Neural cell (in vitro differentiated cells): ENCODE measurements at regions not wholly inside any gene's neighbourhood (a gene's known extent, or its start where the extent isn't known, plus 50 kb on each side); places are given as distances from the start of the nearest gene placed in this dataset.

Source experiments
- H2AFZ ChIP-seq: fragments of 200-600, 300-800 bp; sonication (generic), shearing (Covaris generic); 2 replicates; pipeline ENCODE4 v1.6.0; 2014; ENCODE audit warnings: low read depth, mild to moderate bottlenecking, antibody characterized with exemption, low read length, moderate library complexity
- H3F3A ChIP-seq: fragments of 200-600 bp; shearing (Covaris generic); 2 replicates; pipeline ENCODE4 v1.6.1; 2016; ENCODE audit warnings: mild to moderate bottlenecking, moderate library complexity, mixed read lengths, antibody characterized with exemption, low read length; ENCODE audit not compliant: insufficient read depth, poor library complexity, severe bottlenecking
- H3K27ac ChIP-seq: fragments of 200-600, 300-800 bp; sonication (generic), shearing (Covaris generic); 2 replicates; pipeline ENCODE4 v1.5.1; 2014; ENCODE audit warnings: mild to moderate bottlenecking, low read length, moderate library complexity
- H3K27me3 ChIP-seq: fragments of 300-800, 200-600 bp; sonication (generic), shearing (Covaris generic); 2 replicates; pipeline ENCODE4 v1.6.0; 2014; ENCODE audit warnings: mild to moderate bottlenecking, low read depth, low read length, moderate library complexity; ENCODE audit not compliant: insufficient read depth
- H3K36me3 ChIP-seq: fragments of 300-800, 200-600 bp; sonication (generic), shearing (Covaris generic); 2 replicates; pipeline ENCODE4 v1.5.1; 2014; ENCODE audit warnings: mild to moderate bottlenecking, antibody characterized with exemption, low read length, moderate library complexity; ENCODE audit not compliant: insufficient read depth
- H3K4me2 ChIP-seq: fragments of 300-800, 200-600 bp; sonication (generic), shearing (Covaris generic); 2 replicates; pipeline ENCODE4 v1.6.0; 2014; ENCODE audit warnings: mild to moderate bottlenecking, low read length
- H3K4me3 ChIP-seq: fragments of 300-800, 200-600 bp; sonication (generic), shearing (Covaris generic); 2 replicates; pipeline ENCODE4 v1.5.1; 2014; ENCODE audit warnings: mild to moderate bottlenecking, low read length, moderate library complexity
- H3K79me2 ChIP-seq: fragments of 200-600 bp; shearing (Covaris generic); replicated peaks from 2 replicates; pipeline ENCODE4 v1.6.0; 2014; ENCODE audit warnings: mild to moderate bottlenecking, low read length, moderate library complexity; ENCODE audit not compliant: insufficient read depth
- H3K9ac ChIP-seq: fragments of 300-800, 200-600 bp; sonication (generic), shearing (Covaris generic); 2 replicates; pipeline ENCODE4 v1.6.1; 2016; ENCODE audit warnings: mild to moderate bottlenecking, low read length, mixed read lengths
- H3K9me2 ChIP-seq: fragments of 200-600 bp; shearing (Covaris generic); 2 replicates; pipeline ENCODE4 v1.6.1; 2016; ENCODE audit warnings: mild to moderate bottlenecking, low read length, mixed read lengths; ENCODE audit not compliant: insufficient read depth
- H3K9me3 ChIP-seq: fragments of 200-600, 300-800 bp; sonication (generic), shearing (Covaris generic); 2 replicates; pipeline ENCODE4 v1.6.1; 2016; ENCODE audit warnings: mild to moderate bottlenecking, mixed run types, low read length, moderate library complexity, mixed read lengths
- H4K20me1 ChIP-seq: fragments of 200-600 bp; shearing (Covaris generic); 2 replicates; pipeline ENCODE4 v1.6.1; 2016; ENCODE audit warnings: mild to moderate bottlenecking, mixed run types; ENCODE audit not compliant: insufficient read depth
- EP300 ChIP-seq: fragments of 450-650 bp; conservative IDR thresholded peaks from 2 replicates; pipeline ENCODE4 v1.6.1; 2014; ENCODE audit warnings: antibody characterized with exemption, mild to moderate bottlenecking, moderate library complexity; ENCODE audit not compliant: poor library complexity, severe bottlenecking
- EZH2 ChIP-seq: fragments of 200-600, 300-800 bp; shearing (Covaris generic), sonication (generic); IDR thresholded peaks from 2 replicates; pipeline ENCODE4 v1.6.1; 2014; ENCODE audit warnings: antibody characterized with exemption, low read length, borderline replicate concordance, mild to moderate bottlenecking; ENCODE audit not compliant: insufficient read depth, poor library complexity, severe bottlenecking
- MXI1 ChIP-seq: fragments of 450-650 bp; conservative IDR thresholded peaks from 2 replicates; pipeline ENCODE4 v1.6.1; 2014; ENCODE audit warnings: antibody characterized with exemption, mild to moderate bottlenecking; ENCODE audit not compliant: poor library complexity, severe bottlenecking
- POLR2AphosphoS5 ChIP-seq: IDR thresholded peaks from 2 replicates; pipeline ENCODE4 v1.6.1; 2012
- RAD21 ChIP-seq: fragments of 450-650 bp; conservative IDR thresholded peaks from 2 replicates; pipeline ENCODE4 v1.6.1; 2014; ENCODE audit warnings: antibody characterized with exemption, mild to moderate bottlenecking, moderate library complexity
- SMC3 ChIP-seq: fragments of 450-650 bp; conservative IDR thresholded peaks from 2 replicates; pipeline ENCODE4 v1.6.1; 2014; ENCODE audit warnings: antibody characterized with exemption, mild to moderate bottlenecking, moderate library complexity; ENCODE audit not compliant: poor library complexity
- TAF1 ChIP-seq: IDR thresholded peaks from 2 replicates; pipeline ENCODE4 v1.6.1; 2012; ENCODE audit warnings: low read depth
- TF ChIP-seq, protein P1 (sequence below): fragments of 450-650 bp; IDR thresholded peaks from 2 replicates; pipeline ENCODE4 v1.5.1; 2014; ENCODE audit warnings: antibody characterized with exemption, mild to moderate bottlenecking, moderate library complexity; ENCODE audit not compliant: poor library complexity, severe bottlenecking
- TF ChIP-seq, protein P2 (sequence below): IDR thresholded peaks from 2 replicates; pipeline ENCODE4 v1.6.1; 2012; ENCODE audit warnings: borderline replicate concordance

- no peak overlapping the region for H3K9ac ChIP-seq
- H3K36me3 ChIP-seq, result no peaks in the 10 kb centered on the region
- H3F3A ChIP-seq, result no peaks in the 10 kb centered on the region
- H4K20me1 ChIP-seq, result no peaks in the 10 kb centered on the region
- no peak overlapping the region for H3K27ac ChIP-seq
- H3K4me2 ChIP-seq, result no peak overlapping the region
- H3K9me3 ChIP-seq, result peaks cover 5% of the 10 kb centered on the region
- H3K4me3 ChIP-seq, result no peak overlapping the region
- H3K27me3 ChIP-seq, result no peaks in the 10 kb centered on the region
- no peaks in the 10 kb centered on the region for H3K79me2 ChIP-seq
- no peaks in the 10 kb centered on the region for H3K9me2 ChIP-seq
- TF ChIP-seq, protein P1, sequence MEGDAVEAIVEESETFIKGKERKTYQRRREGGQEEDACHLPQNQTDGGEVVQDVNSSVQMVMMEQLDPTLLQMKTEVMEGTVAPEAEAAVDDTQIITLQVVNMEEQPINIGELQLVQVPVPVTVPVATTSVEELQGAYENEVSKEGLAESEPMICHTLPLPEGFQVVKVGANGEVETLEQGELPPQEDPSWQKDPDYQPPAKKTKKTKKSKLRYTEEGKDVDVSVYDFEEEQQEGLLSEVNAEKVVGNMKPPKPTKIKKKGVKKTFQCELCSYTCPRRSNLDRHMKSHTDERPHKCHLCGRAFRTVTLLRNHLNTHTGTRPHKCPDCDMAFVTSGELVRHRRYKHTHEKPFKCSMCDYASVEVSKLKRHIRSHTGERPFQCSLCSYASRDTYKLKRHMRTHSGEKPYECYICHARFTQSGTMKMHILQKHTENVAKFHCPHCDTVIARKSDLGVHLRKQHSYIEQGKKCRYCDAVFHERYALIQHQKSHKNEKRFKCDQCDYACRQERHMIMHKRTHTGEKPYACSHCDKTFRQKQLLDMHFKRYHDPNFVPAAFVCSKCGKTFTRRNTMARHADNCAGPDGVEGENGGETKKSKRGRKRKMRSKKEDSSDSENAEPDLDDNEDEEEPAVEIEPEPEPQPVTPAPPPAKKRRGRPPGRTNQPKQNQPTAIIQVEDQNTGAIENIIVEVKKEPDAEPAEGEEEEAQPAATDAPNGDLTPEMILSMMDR, result no peak
- TF ChIP-seq SMC3, result no peak
- no peak for TF ChIP-seq EP300
- TF ChIP-seq, protein P2, sequence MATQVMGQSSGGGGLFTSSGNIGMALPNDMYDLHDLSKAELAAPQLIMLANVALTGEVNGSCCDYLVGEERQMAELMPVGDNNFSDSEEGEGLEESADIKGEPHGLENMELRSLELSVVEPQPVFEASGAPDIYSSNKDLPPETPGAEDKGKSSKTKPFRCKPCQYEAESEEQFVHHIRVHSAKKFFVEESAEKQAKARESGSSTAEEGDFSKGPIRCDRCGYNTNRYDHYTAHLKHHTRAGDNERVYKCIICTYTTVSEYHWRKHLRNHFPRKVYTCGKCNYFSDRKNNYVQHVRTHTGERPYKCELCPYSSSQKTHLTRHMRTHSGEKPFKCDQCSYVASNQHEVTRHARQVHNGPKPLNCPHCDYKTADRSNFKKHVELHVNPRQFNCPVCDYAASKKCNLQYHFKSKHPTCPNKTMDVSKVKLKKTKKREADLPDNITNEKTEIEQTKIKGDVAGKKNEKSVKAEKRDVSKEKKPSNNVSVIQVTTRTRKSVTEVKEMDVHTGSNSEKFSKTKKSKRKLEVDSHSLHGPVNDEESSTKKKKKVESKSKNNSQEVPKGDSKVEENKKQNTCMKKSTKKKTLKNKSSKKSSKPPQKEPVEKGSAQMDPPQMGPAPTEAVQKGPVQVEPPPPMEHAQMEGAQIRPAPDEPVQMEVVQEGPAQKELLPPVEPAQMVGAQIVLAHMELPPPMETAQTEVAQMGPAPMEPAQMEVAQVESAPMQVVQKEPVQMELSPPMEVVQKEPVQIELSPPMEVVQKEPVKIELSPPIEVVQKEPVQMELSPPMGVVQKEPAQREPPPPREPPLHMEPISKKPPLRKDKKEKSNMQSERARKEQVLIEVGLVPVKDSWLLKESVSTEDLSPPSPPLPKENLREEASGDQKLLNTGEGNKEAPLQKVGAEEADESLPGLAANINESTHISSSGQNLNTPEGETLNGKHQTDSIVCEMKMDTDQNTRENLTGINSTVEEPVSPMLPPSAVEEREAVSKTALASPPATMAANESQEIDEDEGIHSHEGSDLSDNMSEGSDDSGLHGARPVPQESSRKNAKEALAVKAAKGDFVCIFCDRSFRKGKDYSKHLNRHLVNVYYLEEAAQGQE, result no peak
- TF ChIP-seq POLR2AphosphoS5, result no peak
- no peak for TF ChIP-seq RAD21
- TF ChIP-seq TAF1, result no peak
- TF ChIP-seq EZH2, result no peak
- TF ChIP-seq MXI1, result no peak
- H2AFZ ChIP-seq, result no peak overlapping the region
Observed at GRCh38 chr17:72244494-72244893, 123.7 kb downstream of the SOX9 start.

DNA sequence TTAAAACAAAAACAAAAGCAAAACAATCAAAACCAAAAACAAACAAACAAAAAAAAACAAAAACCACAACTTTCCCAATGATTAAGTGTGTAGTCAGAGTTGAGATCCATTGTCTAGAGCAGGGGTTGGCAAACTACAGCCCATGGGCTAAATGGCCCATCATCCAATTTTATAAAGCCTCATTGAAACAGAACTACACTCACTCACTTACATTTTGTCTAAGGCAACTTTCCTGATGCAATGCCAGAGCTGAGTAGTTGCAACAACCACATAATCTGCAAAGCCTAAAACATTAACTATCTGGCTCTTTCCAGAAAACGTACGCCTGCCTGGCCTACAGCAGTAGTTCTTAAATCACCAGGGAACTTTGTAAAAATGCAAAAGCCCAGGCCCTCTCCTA is 124.1 kb downstream of the SOX9 start:
- Histone ChIP-seq H3K27me3 (no peaks in the 10 kb centered on the region), H3K9me2 (no peaks in the 10 kb centered on the region), H3K9me3 (peaks cover 5% of the 10 kb centered on the region), H3F3A (no peaks in the 10 kb centered on the region), H4K20me1 (no peaks in the 10 kb centered on the region), H3K4me2 (no peak overlapping the region), H3K4me3 (no peak overlapping the region), H2AFZ (no peak overlapping the region), H3K27ac (no peak overlapping the region), H3K9ac (no peak overlapping the region), H3K79me2 (no peaks in the 10 kb centered on the region), H3K36me3 (no peaks in the 10 kb centered on the region)
- no peak for TF ChIP-seq TAF1
- no peak for TF ChIP-seq MXI1
- no peak for TF ChIP-seq SMC3
- no peak for TF ChIP-seq EZH2
- TF ChIP-seq EP300, result no peak
- no peak for TF ChIP-seq RAD21
- TF ChIP-seq POLR2AphosphoS5, result no peak
- TF ChIP-seq, protein P1, result no peak
- TF ChIP-seq, protein P2, result no peak
